HG03045 (cell line): ENCODE measurements at regions not wholly inside any gene's neighbourhood (a gene's known extent, or its start where the extent isn't known, plus 50 kb on each side); places are given as distances from the start of the nearest gene placed in this dataset.
"Not testable (repeated sequence)": the region's sequence is repeated elsewhere in the genome, so short reads cannot be mapped to it uniquely, and the experiment has no call there.

Experiments used
- ATAC-seq: cut with Tn5 transposase; IDR thresholded peaks from one replicate; pipeline ENCODE4 v1.9.1; 2021; ENCODE audit warnings: mild to moderate bottlenecking, moderate library complexity; ENCODE audit not compliant: unreplicated experiment

DNA sequence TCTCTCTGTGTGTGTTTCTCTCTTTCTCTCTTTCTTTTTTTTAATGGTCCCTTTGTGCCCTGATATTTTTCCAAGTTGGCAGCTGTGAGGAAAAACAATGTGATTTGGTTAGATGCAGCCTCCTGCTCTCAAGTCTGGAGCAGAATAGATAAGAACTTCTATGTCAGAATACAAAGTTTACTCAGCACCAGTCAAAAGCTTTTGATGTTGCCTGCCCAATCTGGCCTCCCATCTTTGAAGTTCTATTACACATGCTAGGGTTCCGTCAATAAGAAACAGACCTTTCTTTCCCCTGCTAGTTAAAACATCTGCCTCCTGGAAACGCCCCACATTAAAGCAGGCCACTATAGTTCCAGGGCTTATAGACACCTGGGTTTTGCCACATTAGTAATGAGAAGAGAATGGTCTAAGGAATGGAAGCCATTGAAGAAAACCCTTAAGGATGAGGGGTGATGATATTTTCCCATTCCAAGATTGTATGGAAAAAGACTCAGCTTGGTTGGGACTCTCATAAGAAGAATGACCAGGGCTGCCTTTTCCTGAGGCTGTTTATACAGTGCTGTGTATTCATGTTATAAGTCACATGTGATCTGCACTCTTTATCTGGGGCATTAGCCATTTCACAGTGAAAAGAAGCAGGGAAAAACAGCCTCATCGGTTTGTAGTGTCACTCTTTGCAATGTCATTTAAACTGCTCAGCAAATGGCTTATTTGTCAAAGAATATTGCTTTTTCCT lies 414.7 kb upstream of the PROX1 start:
- ATAC-seq = no peak

DNA sequence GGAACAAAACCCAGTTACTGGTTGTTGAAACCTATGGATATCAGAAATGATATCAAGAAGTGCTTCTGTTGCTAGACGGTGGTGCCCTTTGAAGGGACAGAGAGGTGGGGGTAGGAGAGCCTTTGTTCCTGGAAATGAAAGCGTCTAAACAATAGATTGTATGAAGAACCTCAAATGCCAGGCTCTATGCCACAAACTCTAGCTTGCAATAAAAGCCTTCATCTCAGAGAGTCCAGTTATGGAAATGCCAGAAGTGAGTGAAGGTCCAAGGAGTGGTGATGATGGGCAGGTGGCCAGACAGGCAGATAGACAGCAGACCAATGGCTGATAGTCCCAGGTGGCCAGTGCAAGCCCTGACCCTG lies 414.1 kb upstream of the PROX1 start:
- no peak for ATAC-seq

DNA sequence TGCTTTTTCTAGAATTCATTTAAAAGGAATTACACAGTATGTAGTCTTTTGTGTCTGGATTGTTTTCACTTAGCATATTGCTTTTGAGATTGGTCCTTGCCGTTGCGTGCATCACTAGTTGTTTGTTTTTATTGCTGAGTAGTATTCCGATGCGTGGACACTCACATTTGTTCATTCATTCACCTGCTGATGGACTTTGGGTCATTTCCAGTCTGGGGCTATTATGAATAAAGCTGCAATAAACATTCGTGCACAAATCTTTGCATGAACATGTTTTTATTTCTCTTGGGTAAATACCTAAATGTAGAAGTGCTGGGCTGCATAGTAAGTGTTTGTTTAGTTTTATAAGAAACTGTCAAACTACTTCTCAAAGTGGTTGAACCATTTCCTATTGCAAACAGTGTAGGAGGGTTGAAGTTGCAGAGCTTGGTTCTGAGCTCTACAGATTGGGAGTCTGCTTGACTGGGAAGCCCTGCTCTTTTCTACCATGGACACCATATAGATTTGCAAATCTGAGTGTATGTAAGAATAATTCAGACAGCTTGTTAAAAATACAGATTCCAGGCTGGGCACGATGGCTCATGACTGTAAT lies 404.7 kb upstream of the PROX1 start:
- no peak for ATAC-seq

GRCh38 chr1:213584272-213584671 lies 403.5 kb upstream of the PROX1 start:
- ATAC-seq = no peak

GRCh38 chr1:213585402-213585801 lies 402.4 kb upstream of the PROX1 start:
- ATAC-seq = no peak

GRCh38 chr1:213585959-213586586 lies 401.7 kb upstream of the PROX1 start:
- ATAC-seq = no peak

- ATAC-seq = no peak
Measured at GRCh38 chr1:213586587-213586972, 401.2 kb upstream of the PROX1 start.

DNA sequence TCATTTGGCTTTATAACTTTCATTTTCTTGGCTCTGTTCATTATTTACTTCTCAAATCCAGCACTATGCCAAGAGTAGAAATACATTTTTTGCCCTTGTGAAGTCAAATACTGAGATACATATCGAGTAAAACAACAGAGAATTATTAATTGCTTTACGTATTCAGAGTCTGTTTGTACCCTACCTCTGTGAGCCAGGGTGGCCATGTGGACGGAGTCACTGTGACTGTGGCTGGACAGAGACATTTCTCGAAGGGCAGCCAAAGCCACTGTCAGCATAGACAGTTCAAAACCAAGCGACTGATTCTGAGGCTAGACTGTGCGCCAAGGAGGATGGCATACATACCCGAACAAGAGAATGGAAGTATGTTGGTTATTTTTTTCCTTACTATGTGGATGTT lies 391.0 kb upstream of the PROX1 start:
- ATAC-seq = no peak

DNA sequence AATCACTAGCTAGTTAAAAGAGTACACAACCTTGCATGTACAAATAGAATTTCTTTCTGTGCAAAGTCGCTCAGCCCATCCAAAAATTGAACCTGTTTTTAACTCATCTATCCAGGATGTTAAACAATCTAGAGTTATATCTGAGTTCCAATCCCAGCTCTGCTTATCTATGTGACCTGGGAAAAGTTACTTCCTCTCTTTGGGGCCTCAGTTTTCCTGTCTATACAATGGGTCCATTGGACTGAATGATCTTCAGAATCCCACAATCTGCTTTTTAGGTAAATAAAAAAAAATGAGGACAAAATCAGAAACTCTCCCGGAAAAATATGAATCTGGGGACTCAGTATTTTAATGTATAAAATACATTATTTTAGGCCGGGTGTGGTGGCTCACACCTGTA lies 389.5 kb upstream of the PROX1 start:
- ATAC-seq = no peak

- ATAC-seq = no peak
Measured at GRCh38 chr1:213600879-213601278, 386.9 kb upstream of the PROX1 start.

DNA sequence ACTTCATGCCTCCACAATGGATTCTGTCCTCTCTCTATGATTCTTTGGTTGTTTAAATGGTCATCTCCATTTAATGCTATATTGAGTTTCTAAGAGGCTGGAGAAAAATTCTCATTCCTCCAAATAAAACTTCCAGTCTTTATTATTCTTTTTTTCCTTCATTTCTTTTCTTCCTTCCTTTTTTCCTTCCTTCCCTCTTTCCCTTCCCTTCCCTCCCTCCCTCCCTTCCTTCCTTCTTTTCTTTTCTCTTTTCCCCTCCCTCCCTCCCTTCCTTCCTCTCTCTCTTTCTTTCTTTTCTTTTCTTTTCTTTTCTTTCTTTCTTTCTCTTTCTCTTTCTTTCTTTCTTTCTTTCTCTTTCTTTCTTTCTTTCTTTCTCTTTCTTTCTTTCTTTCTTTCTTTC lies 386.1 kb upstream of the PROX1 start:
- not testable (repeated sequence) for ATAC-seq

- no peak for ATAC-seq
Measured at GRCh38 chr1:213602796-213603486, 384.8 kb upstream of the PROX1 start.

GRCh38 chr1:213604477-213604876 lies 383.3 kb upstream of the PROX1 start:
- ATAC-seq = no peak

DNA sequence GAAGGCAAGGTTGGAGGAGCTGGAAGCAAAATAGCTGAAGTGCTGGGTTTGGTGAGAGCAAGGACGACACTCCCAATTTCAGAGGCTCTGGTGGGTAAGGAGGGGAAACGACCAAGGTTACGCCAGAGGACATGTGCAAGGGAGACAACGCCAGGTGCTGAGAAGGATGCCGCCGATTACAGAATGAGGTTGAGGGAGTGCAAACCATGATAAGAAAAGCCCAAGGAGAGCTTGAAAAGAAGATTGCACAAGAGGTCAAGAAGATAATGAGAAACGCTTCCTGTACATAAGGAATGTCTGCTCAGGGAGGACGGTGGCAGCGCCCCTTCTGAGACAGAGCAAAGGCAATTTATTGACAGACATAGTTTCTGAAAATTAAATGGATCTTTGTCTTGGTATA lies 382.0 kb upstream of the PROX1 start:
- ATAC-seq = no peak

DNA sequence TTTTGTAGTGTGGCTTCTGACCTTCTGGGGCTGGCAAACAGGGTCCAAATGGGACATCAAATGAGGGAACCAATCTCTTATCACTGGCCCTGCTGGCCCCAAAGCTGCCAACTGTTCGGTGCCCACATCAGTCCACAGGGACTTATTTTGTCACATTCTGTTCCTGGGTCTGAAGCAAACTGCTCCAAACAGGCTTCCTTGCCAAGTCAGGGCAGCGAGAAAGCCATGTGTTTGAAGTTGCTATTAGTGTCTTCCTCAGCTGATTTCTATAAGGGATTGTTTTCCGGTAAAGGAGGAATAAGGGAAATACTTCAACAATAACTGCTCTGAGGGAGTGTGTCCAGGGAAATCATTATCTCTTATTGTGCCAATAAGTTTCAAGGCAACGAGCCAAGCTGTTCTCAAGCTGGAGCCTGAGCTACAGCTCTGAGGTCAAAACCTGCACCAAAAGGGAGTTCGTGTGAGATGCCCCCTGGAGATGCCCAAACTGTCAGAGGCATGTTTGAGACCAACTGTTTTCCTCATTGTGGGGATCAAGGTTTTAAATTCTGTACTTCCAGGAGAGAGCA lies 381.4 kb upstream of the PROX1 start:
- no peak for ATAC-seq

GRCh38 chr1:213613549-213613948 lies 374.2 kb upstream of the PROX1 start:
- no peak for ATAC-seq

- no peak for ATAC-seq
Measured at GRCh38 chr1:213615226-213615916, 372.4 kb upstream of the PROX1 start.

GRCh38 chr1:213617133-213617532 lies 370.6 kb upstream of the PROX1 start:
- ATAC-seq = no peak

GRCh38 chr1:213618094-213618493 lies 369.7 kb upstream of the PROX1 start:
- no peak for ATAC-seq

DNA sequence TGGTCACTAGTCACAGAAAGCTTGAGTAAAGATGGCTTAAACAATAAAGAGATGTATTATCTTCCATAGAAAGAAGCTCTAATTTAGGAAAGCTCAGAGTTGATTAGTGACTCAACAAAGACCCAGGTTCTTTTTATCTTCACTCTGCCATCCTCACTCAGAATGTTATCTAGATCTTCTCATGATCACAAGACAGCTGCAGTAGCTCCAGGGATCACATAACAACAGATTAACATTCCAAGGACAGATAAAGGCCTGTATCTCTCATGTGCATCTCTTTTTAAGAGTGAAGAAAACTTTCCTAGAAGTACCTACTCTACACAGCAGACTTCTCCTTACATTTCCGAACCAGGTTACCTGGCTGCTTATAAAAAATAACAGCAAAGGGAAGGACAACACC lies 368.7 kb upstream of the PROX1 start:
- no peak for ATAC-seq

DNA sequence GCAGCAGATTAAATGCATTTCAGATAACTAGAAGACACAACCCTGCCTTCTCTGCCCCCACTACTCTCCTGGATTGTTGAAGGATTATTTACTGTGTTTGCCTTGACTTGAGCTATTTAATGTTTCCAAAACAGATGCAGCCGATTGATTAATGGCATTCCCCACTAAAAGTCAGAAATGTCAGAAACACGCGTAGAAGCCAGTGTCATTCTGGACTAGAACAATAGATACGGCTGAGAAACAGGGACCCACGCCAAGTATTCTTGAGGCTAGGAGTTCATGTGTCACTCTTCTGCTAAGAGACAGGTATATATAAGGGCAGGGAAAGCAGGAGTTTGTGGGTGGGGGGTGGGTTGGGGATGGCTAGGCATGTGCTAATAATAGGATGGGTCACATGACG lies 366.7 kb upstream of the PROX1 start:
- ATAC-seq = no peak
